NCI-H345 treated with DMSO at 0.1 percent for 48 hours (cell line): ENCODE measurements at regions not wholly inside any gene's neighbourhood (a gene's known extent, or its start where the extent isn't known, plus 50 kb on each side); places are given as distances from the start of the nearest gene placed in this dataset.

Experiments
- DNase-seq: peaks from one replicate; lab custom pipeline; 2025; ENCODE audit not compliant: unreplicated experiment; lab: John Stamatoyannopoulos, UW

GRCh38 chr1:222995620-222996309 is 147.3 kb downstream of the TLR5 start:
- DNase-seq, result no peak

DNA sequence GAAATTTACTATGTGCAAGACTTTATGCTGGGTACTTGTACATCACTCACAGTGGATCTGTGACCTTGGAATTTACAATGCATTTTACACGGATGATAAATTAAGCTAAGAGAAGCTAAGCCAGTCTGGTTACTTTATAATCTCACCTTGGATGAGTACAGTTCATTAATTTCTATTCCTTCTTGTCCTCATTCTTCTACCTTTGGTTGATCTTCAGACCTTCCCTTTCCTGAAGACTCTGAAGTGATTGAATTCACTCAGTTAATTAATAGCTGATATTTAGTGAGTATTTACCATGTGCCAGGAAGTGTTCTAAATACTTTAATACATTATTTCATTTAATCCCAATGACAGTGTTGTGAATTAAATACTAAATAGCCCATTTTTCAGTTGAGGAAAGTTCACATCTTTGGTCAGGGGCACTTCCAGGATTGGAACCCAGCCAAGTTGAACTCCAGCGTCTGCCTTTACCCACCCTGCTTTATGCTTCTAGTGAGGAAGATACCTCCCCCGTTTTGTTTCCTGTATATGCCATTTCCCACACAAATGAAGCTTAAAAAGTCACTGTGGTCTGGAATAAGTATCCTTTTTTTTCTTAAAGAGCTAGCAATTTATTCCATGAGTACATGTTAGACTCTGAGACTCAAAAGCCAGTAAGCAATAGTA is 146.6 kb downstream of the TLR5 start:
- no peak for DNase-seq

- DNase-seq, result no peak
Observed at GRCh38 chr1:223000632-223001031, 142.4 kb downstream of the TLR5 start.

DNA sequence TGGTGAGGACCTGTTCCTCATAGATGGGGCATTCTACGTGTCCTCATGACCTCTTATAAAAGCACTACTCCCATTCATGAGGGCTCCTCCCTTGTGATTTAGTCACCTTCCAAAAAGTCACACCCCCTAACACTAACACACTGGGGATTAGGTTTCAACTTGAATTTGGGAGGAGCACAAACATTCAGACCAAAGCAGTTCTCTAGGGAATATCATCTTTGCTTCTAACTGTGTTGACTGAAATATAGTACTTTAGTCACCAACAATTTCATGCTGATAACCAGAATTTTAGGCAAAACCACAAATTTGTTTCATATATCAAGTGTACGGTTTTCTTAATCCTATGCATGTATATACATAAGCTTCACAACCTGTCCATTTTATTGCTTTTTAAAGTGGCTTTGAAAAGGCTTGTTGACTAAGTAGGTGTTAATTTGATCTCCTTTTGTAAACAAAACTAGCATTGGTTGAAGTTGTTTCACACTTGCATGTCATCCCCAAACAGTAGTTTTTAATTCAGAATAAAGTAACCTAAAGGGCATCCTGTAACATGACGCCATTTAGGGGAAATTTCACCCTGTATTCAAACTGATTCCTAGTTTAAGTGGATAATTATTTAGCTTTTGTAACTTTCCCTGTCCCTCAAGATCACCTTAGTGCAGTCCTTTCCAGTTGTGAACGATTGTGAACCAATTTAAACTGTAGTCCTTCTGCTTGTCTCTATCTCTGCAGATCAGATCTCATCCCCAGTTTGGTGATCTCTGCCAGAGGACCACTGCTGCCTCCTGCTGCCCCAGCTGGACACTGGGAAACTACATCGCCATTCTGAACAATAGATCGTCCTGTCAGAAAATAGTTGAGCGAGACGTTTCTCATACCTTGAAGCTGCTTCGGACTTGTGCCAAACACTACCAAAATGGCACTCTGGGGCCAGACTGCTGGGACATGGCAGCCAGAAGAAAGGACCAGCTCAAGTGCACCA is 141.1 kb downstream of the TLR5 start:
- peak; percentile 31 for DNase-seq

DNA sequence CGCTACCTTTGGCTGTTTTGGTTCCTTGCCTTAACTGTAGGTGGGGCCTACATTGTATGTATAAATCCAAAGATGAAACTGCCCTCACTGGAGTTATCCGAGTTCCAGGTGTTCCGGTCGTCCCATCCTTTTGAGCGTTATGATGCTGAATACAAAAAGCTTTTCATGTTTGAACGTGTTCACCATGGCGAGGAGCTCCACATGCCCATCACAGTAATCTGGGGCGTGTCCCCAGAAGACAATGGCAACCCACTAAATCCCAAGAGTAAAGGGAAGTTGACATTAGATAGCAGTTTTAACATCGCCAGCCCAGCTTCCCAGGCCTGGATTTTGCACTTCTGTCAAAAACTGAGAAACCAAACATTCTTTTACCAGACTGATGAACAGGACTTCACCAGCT is 139.5 kb downstream of the TLR5 start:
- no peak for DNase-seq

DNA sequence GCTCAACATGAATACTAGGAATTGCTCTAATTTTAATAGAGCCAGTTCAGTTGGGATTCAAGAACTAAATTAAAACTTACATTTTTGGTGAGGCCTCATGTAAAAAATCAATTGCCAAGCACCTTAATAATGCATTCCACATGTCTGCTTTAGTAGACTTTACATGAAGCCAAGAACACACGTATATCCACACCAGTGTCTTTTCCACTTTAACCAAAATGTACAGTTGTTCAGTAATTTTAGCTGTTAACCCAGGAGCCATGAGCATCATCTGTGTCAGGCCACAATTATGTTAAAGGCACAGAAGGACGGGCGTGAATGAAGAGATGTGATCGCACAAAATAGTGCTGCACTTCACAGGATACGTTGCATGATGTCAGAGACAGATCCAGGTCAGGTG is 136.7 kb downstream of the TLR5 start:
- DNase-seq, result no peak

DNA sequence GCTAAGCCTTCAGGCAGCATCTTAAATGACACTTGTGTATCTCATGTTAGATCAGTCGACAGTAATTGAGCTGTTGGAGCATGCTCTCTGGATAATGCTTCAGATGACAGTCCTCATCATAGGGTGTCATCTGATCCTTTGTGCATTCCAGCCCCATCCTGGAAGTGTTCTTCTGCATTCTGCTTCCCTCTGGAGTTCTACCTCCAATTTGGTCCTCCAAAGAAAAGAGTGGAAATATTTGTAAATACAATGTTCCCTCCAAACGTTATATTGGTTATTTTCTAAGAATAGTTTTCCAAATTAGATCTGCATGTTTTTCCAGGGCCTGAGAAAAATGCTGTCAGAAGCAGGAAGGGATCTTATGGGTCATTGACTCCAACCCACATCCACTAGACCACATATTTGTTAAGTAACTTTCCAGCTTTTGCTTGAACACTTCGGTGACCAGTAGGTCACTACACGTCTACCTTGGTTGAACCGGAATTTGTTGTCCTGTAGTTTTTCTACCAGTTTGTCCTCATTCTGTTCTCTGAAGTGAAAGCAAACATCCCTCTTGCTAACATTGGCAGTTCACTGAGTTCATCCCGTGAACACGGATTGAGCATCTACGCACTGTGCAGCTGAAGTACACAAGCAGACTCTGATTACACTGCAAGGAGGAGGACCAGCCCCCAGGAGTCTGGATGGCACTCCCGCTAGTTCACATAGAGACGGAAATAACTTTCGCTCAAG is 136.0 kb downstream of the TLR5 start:
- DNase-seq, result no peak

GRCh38 chr1:223007935-223008334 is 135.1 kb downstream of the TLR5 start:
- DNase-seq, result no peak

- no peak for DNase-seq
Observed at GRCh38 chr1:223008808-223009207, 134.2 kb downstream of the TLR5 start.

GRCh38 chr1:223009406-223009805 is 133.6 kb downstream of the TLR5 start:
- DNase-seq, result no peak

GRCh38 chr1:223010582-223011504 is 132.2 kb downstream of the TLR5 start:
- DNase-seq, result no peak

DNA sequence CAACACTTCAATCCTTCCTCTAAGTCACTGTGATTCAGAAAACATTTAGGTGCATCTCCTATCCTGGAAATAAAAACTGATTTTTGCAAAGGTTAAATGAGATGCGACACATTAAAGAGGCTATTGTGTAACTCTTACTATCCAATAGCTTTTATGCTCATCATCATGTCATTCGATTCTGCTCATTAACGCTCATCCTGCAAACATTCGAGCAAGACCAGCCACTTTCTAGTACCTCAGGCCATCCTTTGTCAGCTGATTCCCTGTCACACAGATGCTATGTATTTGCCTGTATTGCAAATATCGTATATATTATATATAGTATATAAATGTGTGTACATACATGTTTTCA is 131.6 kb downstream of the TLR5 start:
- no peak for DNase-seq

- DNase-seq, result no peak
Observed at GRCh38 chr1:223012176-223012788, 130.8 kb downstream of the TLR5 start.

GRCh38 chr1:223012938-223013337 is 130.1 kb downstream of the TLR5 start:
- DNase-seq, result no peak

- DNase-seq, result no peak
Observed at GRCh38 chr1:223014142-223014873, 128.7 kb downstream of the TLR5 start.

- DNase-seq, result no peak
Observed at GRCh38 chr1:223016381-223016780, 126.7 kb downstream of the TLR5 start.

GRCh38 chr1:223016890-223017289 is 126.2 kb downstream of the TLR5 start:
- DNase-seq, result no peak

DNA sequence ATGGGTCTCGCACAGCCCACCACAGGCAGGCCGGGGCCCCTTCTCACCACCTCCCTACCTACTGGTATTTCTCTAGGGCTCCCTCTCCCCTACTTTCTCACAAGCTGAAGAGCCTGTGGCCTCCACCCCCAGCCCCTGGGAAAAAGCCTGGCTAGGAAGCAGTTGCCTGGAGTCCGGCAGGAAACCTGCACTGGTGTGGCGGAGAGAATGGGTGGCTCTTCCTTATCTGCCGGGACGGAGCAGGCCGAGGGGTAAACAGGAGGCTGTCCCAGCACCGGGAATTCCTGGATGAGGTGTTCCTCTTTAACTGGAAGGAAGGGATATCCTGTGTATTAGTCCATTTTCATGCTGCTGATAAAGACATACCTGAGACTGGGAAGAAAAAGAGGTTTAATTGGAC is 125.8 kb downstream of the TLR5 start:
- no peak for DNase-seq

GRCh38 chr1:223018534-223018933 is 124.5 kb downstream of the TLR5 start:
- DNase-seq, result no peak
